Tibial artery (tissue), 4 donors: ENCODE measurements at regions not wholly inside any gene's neighbourhood (a gene's known extent, or its start where the extent isn't known, plus 50 kb on each side); places are given as distances from the start of the nearest gene placed in this dataset.

Experiments
- DNase-seq, 2 donors: peaks; one replicate each; pipeline ENCODE4 v3.0.0-alpha.2; 2019
- H3K27ac ChIP-seq, 2 donors: fragments of 200-600 bp; sonication (generic) in 1 of 2; 1 replicate in 1 of 2; 2 replicates in 1 of 2; pipeline ENCODE4 v1.5.1; 2018 to 2019; ENCODE audit warnings: mild to moderate bottlenecking in 1 of 2
- H3K27me3 ChIP-seq, 2 donors: fragments of 200-600 bp; sonication (generic) in 1 of 2; one replicate each; pipeline versions ENCODE4 v1.5.1 to v1.6.0; 2016 to 2019
- H3K36me3 ChIP-seq, 3 donors: fragments of 200-600 bp; sonication (generic) in 2 of 3; one replicate each; pipeline ENCODE4 v1.5.1; 2016 to 2019; ENCODE audit warnings: mild to moderate bottlenecking in 2 of 3
- H3K4me1 ChIP-seq, 4 donors: fragments of 200-600 bp; sonication (generic) in 2 of 4; 1 replicate in 3 of 4; 2 replicates in 1 of 4; pipeline ENCODE4 v1.5.1; 2016 to 2019
- H3K4me3 ChIP-seq, 2 donors: fragments of 200-600 bp; sonication (generic) in 1 of 2; 1 replicate in 1 of 2; 2 replicates in 1 of 2; pipeline ENCODE4 v1.5.1; 2018 to 2019; ENCODE audit warnings: mild to moderate bottlenecking in 2 of 2
- H3K9me3 ChIP-seq, 3 donors: fragments of 200-600 bp; sonication (generic) in 1 of 3; one replicate each; pipeline ENCODE4 v1.5.1; 2016 to 2019
- CTCF ChIP-seq, 2 experiments: fragments of 200-600 bp in 1 of 2; fragments of 450-650 bp in 1 of 2; IDR thresholded peaks; one replicate each; pipeline ENCODE4 v1.5.1; 2017 to 2019; ENCODE audit warnings: antibody characterized with exemption in 2 of 2, mild to moderate bottlenecking in 1 of 2, moderate library complexity in 1 of 2
- intact Hi-C: fragments of 100-400 bp; cut with DNase I; formaldehyde crosslinking; loops from one replicate; pipeline ENCODE4 v1.15.0; 2023; ENCODE audit warnings: low total_unique reads

GRCh38 chr13:34751492-34751891, 190.6 kb upstream of the NBEA start:
- intact Hi-C loops: no loop called here
- Histone ChIP-seq H3K4me3 (no peak overlapping the region), H3K27me3 (no peaks in the 10 kb centered on the region), H3K36me3 (no peaks in the 10 kb centered on the region), H3K27ac (no peak overlapping the region), H3K4me1 (peaks cover 0 to 20% (median 11%) of the 10 kb centered on the region in 4 donors), H3K9me3 (no peaks in the 10 kb centered on the region)
- no peak for TF ChIP-seq CTCF (IDR thresholded peaks at IDR 0.05)
- DNase-seq: no peak

GRCh38 chr13:34752283-34752960, 189.6 kb upstream of the NBEA start:
- Histone ChIP-seq H3K9me3 (no peaks in the 10 kb centered on the region), H3K4me1 (peaks cover 0 to 18% (median 10%) of the 10 kb centered on the region in 4 donors), H3K36me3 (no peaks in the 10 kb centered on the region), H3K4me3 (no peak overlapping the region), H3K27ac (no peak overlapping the region), H3K27me3 (no peaks in the 10 kb centered on the region)
- no peak for DNase-seq
- intact Hi-C loops: no loop called here
- no peak for TF ChIP-seq CTCF (IDR thresholded peaks at IDR 0.05)

- Histone ChIP-seq H3K27ac (no peak overlapping the region), H3K27me3 (no peaks in the 10 kb centered on the region), H3K36me3 (no peaks in the 10 kb centered on the region), H3K9me3 (no peaks in the 10 kb centered on the region), H3K4me1 (no peaks in the 10 kb centered on the region), H3K4me3 (no peak overlapping the region)
- no peak for TF ChIP-seq CTCF (IDR thresholded peaks at IDR 0.05)
- no peak for DNase-seq
- intact Hi-C loops: no loop called here
Measured at GRCh38 chr13:34756136-34756535, 185.9 kb upstream of the NBEA start.

GRCh38 chr13:34756572-34756971, 185.5 kb upstream of the NBEA start:
- Histone ChIP-seq H3K9me3 (no peaks in the 10 kb centered on the region), H3K4me1 (no peaks in the 10 kb centered on the region), H3K36me3 (no peaks in the 10 kb centered on the region), H3K27ac (no peak overlapping the region), H3K4me3 (no peak overlapping the region), H3K27me3 (no peaks in the 10 kb centered on the region)
- intact Hi-C loops: no loop called here
- no peak for DNase-seq
- no peak for TF ChIP-seq CTCF (IDR thresholded peaks at IDR 0.05)

- no peak for DNase-seq
- Histone ChIP-seq H3K36me3 (no peaks in the 10 kb centered on the region), H3K4me3 (no peak overlapping the region)
Measured at GRCh38 chr13:34757441-34757840, 184.6 kb upstream of the NBEA start.

More at GRCh38 chr13:34757441-34757840, 184.6 kb upstream of the NBEA start:
- Histone ChIP-seq H3K27me3 (no peaks in the 10 kb centered on the region), H3K9me3 (no peaks in the 10 kb centered on the region), H3K27ac (no peak overlapping the region), H3K4me1 (peaks cover 0 to 8% (median 0%) of the 10 kb centered on the region in 4 donors)
- intact Hi-C loops: no loop called here
- TF ChIP-seq CTCF (IDR thresholded peaks at IDR 0.05): no peak
